Uterus (tissue), 3 donors: ENCODE measurements at regions not wholly inside any gene's neighbourhood (a gene's known extent, or its start where the extent isn't known, plus 50 kb on each side); places are given as distances from the start of the nearest gene placed in this dataset.

Experiments used
- DNase-seq, 2 donors: peaks; one replicate each; pipeline ENCODE4 v3.0.0-alpha.2; 2019 to 2020
- H3K27ac ChIP-seq, 2 donors: fragments of 200-600 bp; sonication (generic); 1 replicate in 1 of 2; 2 replicates in 1 of 2; pipeline ENCODE4 v1.5.1; 2016 to 2018
- H3K27me3 ChIP-seq, 2 donors: fragments of 200-600 bp; sonication (generic); one replicate each; pipeline ENCODE4 v1.5.1; 2018 to 2019; ENCODE audit warnings: control low read depth in 1 of 2
- H3K36me3 ChIP-seq, 2 donors: fragments of 200-600 bp; sonication (generic); one replicate each; pipeline ENCODE4 v1.5.1; 2019; ENCODE audit warnings: control low read depth in 1 of 2
- H3K4me1 ChIP-seq, 2 donors: fragments of 200-600 bp; sonication (generic); one replicate each; pipeline ENCODE4 v1.5.1; 2018 to 2019; ENCODE audit warnings: control low read depth in 1 of 2
- H3K4me3 ChIP-seq, 2 donors: fragments of 200-600 bp; sonication (generic); 1 replicate in 1 of 2; 2 replicates in 1 of 2; pipeline ENCODE4 v1.5.1; 2018 to 2019; ENCODE audit warnings: mild to moderate bottlenecking in 1 of 2
- H3K9me3 ChIP-seq, 2 donors: fragments of 200-600 bp; sonication (generic); one replicate each; pipeline ENCODE4 v1.5.1; 2019; ENCODE audit warnings: control low read depth in 1 of 2
- POLR2A ChIP-seq, 2 donors: fragments of 450-650 bp; IDR thresholded peaks; one replicate each; pipeline ENCODE4 v1.6.1; 2016; ENCODE audit warnings: antibody characterized with exemption in 2 of 2, mild to moderate bottlenecking in 1 of 2, moderate library complexity in 1 of 2
- intact Hi-C: fragments of 100-400 bp; cut with DNase I; formaldehyde crosslinking; loops from one replicate; pipeline ENCODE4 v1.15.1; 2023; ENCODE audit warnings: low total_unique reads
- TF ChIP-seq, protein P1 (sequence below), 4 experiments: fragments of 200-600 bp in 2 of 4; fragments of 450-650 bp in 2 of 4; sonication (generic) in 2 of 4; IDR thresholded peaks; one replicate each; pipeline ENCODE4 v1.5.1; 2016 to 2019; ENCODE audit warnings: antibody characterized with exemption in 4 of 4, mild to moderate bottlenecking in 2 of 4, moderate library complexity in 1 of 4
- donor health status: DM: yes; HTN: yes; CAD: no.

DNA sequence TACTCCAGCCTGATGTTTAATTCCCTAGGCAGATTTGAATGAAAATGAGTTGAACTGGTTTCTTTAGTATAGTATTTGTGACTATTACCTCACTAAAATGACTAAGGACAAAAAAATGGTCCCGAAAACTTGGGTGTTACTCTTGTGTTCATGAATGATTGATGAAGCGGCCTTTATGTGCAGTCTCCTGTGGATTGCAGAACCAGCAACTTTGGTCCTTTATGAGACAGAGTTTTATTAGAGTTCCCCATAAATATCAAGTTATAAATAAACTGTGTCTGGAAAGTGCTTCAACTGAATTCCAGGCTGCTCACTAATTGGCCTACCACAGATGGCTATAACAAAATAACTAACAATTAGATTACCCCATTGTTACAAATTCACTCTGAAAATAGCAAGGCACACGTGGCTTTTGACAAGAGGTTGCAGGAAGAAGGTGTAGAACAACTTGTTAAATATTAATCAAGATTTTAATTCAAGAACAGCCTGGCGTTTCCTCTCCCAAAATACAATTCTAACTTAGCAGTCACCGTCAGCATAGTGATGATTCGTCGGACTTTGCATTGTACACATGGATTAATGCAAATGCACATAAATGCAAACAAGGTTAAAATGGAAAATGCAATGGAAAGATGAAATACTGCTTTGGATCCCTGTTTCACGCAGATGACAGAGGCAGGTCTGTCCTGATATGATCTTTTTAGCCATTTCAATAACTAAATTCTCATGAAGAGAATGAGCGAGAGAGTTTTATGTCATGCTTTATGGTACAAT, 567.3 kb upstream of the ZNF717 start:
- no peak overlapping the region for H3K27ac ChIP-seq
- TF ChIP-seq, protein P1, sequence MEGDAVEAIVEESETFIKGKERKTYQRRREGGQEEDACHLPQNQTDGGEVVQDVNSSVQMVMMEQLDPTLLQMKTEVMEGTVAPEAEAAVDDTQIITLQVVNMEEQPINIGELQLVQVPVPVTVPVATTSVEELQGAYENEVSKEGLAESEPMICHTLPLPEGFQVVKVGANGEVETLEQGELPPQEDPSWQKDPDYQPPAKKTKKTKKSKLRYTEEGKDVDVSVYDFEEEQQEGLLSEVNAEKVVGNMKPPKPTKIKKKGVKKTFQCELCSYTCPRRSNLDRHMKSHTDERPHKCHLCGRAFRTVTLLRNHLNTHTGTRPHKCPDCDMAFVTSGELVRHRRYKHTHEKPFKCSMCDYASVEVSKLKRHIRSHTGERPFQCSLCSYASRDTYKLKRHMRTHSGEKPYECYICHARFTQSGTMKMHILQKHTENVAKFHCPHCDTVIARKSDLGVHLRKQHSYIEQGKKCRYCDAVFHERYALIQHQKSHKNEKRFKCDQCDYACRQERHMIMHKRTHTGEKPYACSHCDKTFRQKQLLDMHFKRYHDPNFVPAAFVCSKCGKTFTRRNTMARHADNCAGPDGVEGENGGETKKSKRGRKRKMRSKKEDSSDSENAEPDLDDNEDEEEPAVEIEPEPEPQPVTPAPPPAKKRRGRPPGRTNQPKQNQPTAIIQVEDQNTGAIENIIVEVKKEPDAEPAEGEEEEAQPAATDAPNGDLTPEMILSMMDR (IDR thresholded peaks at IDR 0.05): no peak
- no peak for TF ChIP-seq POLR2A (IDR thresholded peaks at IDR 0.05)
- no peaks in the 10 kb centered on the region for H3K36me3 ChIP-seq
- intact Hi-C loops: no loop called here
- H3K4me3 ChIP-seq: no peak overlapping the region
- H3K4me1 ChIP-seq: no peaks in the 10 kb centered on the region
- no peaks in the 10 kb centered on the region for H3K9me3 ChIP-seq
- DNase-seq: no peak
- no peaks in the 10 kb centered on the region for H3K27me3 ChIP-seq

DNA sequence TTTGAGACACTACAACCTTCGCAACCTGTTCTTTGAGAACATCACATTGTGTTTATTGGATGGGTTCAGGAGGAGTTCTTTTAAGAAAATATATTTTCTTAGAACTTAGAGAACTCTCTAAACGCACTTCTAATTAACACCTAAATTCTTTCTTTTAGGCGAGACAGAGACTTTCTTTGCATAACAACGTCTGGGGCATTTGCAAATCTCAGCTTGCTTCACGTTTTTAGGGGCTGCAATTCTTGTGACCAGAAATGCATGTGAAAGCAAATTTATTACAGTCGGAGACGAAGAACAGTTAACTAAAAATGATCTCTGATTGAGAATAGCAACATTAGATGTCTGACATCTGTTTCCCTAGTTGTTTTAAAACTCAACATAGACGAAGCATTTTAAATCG, 568.3 kb upstream of the ZNF717 start:
- no peak for DNase-seq
- Histone ChIP-seq H3K27ac (no peak overlapping the region), H3K4me1 (no peaks in the 10 kb centered on the region), H3K9me3 (no peaks in the 10 kb centered on the region), H3K27me3 (no peaks in the 10 kb centered on the region), H3K36me3 (no peaks in the 10 kb centered on the region), H3K4me3 (no peak overlapping the region)
- intact Hi-C loops: no loop called here
- no peak for TF ChIP-seq POLR2A (IDR thresholded peaks at IDR 0.05)
- TF ChIP-seq, protein P1 (IDR thresholded peaks at IDR 0.05): no peak

DNA sequence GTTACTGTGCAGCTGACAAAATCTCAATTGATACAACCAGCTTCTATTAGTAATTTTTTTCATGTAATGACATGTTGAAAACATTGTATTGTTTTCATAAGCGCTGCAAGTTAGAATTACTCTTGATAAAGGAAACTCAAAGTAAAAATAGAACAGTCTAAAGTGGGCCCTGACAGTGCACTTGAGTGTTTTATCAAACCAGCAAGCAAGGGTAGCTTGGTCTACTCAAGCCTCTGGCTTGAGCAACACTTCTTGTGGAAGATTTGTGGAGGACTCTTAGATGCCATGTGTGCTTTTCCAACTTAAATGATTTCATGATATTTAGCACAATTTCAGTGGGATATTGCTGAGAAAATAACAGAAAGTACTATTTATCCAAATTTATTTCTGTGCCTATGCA, 575.7 kb upstream of the ZNF717 start:
- Histone ChIP-seq H3K27me3 (no peaks in the 10 kb centered on the region), H3K27ac (no peak overlapping the region), H3K36me3 (no peaks in the 10 kb centered on the region), H3K4me3 (no peak overlapping the region), H3K4me1 (no peaks in the 10 kb centered on the region), H3K9me3 (no peaks in the 10 kb centered on the region)
- TF ChIP-seq, protein P1 (IDR thresholded peaks at IDR 0.05): no peak
- TF ChIP-seq POLR2A (IDR thresholded peaks at IDR 0.05): no peak
- no peak for DNase-seq
- intact Hi-C loops: no loop called here

DNA sequence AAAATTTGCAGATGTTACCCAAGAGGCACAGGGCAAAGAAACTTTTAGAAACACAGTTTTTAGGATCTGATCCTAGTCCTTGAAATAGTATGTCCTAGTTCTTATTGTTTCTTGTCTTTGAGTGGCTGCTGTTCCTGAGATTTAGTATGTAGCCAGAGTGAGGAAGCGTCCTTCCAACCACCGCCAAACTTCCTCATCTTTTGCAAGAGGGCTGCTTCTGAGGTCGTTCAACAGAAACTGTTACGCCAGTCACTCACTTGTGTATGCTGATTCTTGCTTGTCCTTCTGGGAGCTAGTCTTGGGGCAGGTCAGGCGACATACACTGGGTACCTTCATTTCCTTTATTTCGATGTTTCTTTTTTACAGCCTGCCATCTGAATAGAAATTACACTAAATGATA, 577.3 kb upstream of the ZNF717 start:
- no peaks in the 10 kb centered on the region for H3K9me3 ChIP-seq
- H3K27me3 ChIP-seq: no peaks in the 10 kb centered on the region
- H3K4me3 ChIP-seq: no peak overlapping the region
- no peak for DNase-seq
- H3K4me1 ChIP-seq: no peaks in the 10 kb centered on the region
- H3K36me3 ChIP-seq: no peaks in the 10 kb centered on the region
- TF ChIP-seq, protein P1 (IDR thresholded peaks at IDR 0.05): no peak
- no peak for TF ChIP-seq POLR2A (IDR thresholded peaks at IDR 0.05)
- intact Hi-C loops: no loop called here
- no peak overlapping the region for H3K27ac ChIP-seq

DNA sequence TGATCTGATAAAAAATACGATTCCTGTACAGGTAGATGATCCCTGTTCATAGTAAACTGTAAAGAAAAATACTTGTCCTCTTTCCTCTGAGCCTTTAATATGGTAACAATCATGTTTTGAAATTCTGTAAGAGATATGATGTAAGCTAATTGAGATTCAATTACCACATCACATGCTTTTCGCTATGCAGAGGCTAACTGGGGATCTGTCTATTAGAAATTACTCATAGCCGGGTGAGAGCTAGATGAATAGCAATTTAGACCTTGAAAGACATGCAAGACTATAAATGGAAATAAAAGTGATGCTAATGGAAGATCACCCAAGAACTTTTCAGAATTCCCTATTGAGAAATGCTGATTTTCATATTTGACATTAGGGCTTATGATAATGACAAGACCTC, 579.9 kb upstream of the ZNF717 start:
- no peak for DNase-seq
- no peaks in the 10 kb centered on the region for H3K4me1 ChIP-seq
- H3K4me3 ChIP-seq: no peak overlapping the region
- H3K36me3 ChIP-seq: no peaks in the 10 kb centered on the region
- intact Hi-C loops: no loop called here
- H3K9me3 ChIP-seq: no peaks in the 10 kb centered on the region
- no peaks in the 10 kb centered on the region for H3K27me3 ChIP-seq
- TF ChIP-seq, protein P1 (IDR thresholded peaks at IDR 0.05): no peak
- no peak for TF ChIP-seq POLR2A (IDR thresholded peaks at IDR 0.05)
- no peak overlapping the region for H3K27ac ChIP-seq
